Caco-2 (cell line): ENCODE measurements at regions not wholly inside any gene's neighbourhood (a gene's known extent, or its start where the extent isn't known, plus 50 kb on each side); places are given as distances from the start of the nearest gene placed in this dataset.

Source experiments
- BruUV-seq: library from RNA; stranded (reverse); fragments of 400-500 nt; replicated peaks from 2 replicates; lab custom pipeline; 2021; lab: Mats Ljungman, UMichigan
- CTCF ChIA-PET: fragments of 300-600 bp; sonication (Branson Sonifier 250); formaldehyde crosslinking; loops from one replicate; lab custom pipeline; 2022; ENCODE audit warnings: antibody characterized with exemption; lab: Charles Lee
- POLR2A ChIA-PET: fragments of 300-600 bp; sonication (Branson Sonifier 250); formaldehyde crosslinking; loops from one replicate; lab custom pipeline; 2022; ENCODE audit warnings: antibody characterized with exemption; lab: Charles Lee
- DNase-seq, 2 experiments: peaks; one replicate each; pipeline versions ENCODE4 v3.0.0 to v3.0.0-alpha.2; 2020 to 2022
- H3K27me3 ChIP-seq: replicated peaks from 2 replicates; pipeline ENCODE4 v1.6.0; 2011; ENCODE audit warnings: low read length; ENCODE audit not compliant: control insufficient read depth, insufficient read depth
- H3K36me3 ChIP-seq: 2 replicates; pipeline ENCODE4 v1.5.1; 2011; ENCODE audit warnings: low read length; ENCODE audit not compliant: control insufficient read depth, insufficient read depth
- H3K4me1 ChIP-seq: fragments of 250-450 bp; sonication (Bioruptor Pico); 2 replicates; pipeline ENCODE4 v1.5.1; 2020; ENCODE audit warnings: mild to moderate bottlenecking
- H3K4me3 ChIP-seq: 2 replicates; pipeline ENCODE4 v1.5.1; 2011; ENCODE audit warnings: low read depth, mild to moderate bottlenecking, control low read depth, low read length
- H3K9me3 ChIP-seq: fragments of 250-450 bp; sonication (Bioruptor Pico); 2 replicates; pipeline ENCODE4 v1.5.1; 2020; ENCODE audit warnings: mild to moderate bottlenecking, moderate library complexity
- H3K27ac Mint-ChIP-seq: one replicate; pipeline ENCODE4 v1.8.0; 2022; ENCODE audit warnings: mixed read lengths; ENCODE audit not compliant: unreplicated experiment
- H3K27me3 Mint-ChIP-seq: one replicate; pipeline ENCODE4 v1.8.0; 2022; ENCODE audit warnings: mixed read lengths; ENCODE audit not compliant: insufficient read depth, unreplicated experiment
- H3K36me3 Mint-ChIP-seq: one replicate; pipeline ENCODE4 v1.8.0; 2022; ENCODE audit warnings: mild to moderate bottlenecking, mixed read lengths; ENCODE audit not compliant: insufficient read depth, unreplicated experiment
- H3K4me1 Mint-ChIP-seq: one replicate; pipeline ENCODE4 v1.8.0; 2022; ENCODE audit warnings: low read depth, mixed read lengths; ENCODE audit not compliant: unreplicated experiment
- H3K4me3 Mint-ChIP-seq: one replicate; pipeline ENCODE4 v1.8.0; 2022; ENCODE audit warnings: mild to moderate bottlenecking, moderate library complexity, mixed read lengths; ENCODE audit not compliant: unreplicated experiment
- H3K9me3 Mint-ChIP-seq: one replicate; pipeline ENCODE4 v1.8.0; 2022; ENCODE audit warnings: mixed read lengths; ENCODE audit not compliant: unreplicated experiment
- CTCF ChIP-seq, 2 experiments: fragments of 200-600 bp in 1 of 2; IDR thresholded peaks; 1 replicate in 1 of 2; 2 replicates in 1 of 2; pipeline versions ENCODE4 v1.5.1 to v1.8.0; 2011 to 2022; ENCODE audit warnings: antibody characterized with exemption in 1 of 2, control low read depth in 1 of 2, inconsistent platforms in 1 of 2, low read depth in 1 of 2, low read length in 1 of 2, mild to moderate bottlenecking in 1 of 2, moderate library complexity in 1 of 2; ENCODE audit not compliant: insufficient read depth in 1 of 2, severe bottlenecking in 1 of 2, unreplicated experiment in 1 of 2
- intact Hi-C: fragments of 100-400 bp; cut with micrococcal nuclease; formaldehyde crosslinking; loops from one replicate; pipeline ENCODE4 v1.10.0; 2022; ENCODE audit not compliant: unreplicated experiment

DNA sequence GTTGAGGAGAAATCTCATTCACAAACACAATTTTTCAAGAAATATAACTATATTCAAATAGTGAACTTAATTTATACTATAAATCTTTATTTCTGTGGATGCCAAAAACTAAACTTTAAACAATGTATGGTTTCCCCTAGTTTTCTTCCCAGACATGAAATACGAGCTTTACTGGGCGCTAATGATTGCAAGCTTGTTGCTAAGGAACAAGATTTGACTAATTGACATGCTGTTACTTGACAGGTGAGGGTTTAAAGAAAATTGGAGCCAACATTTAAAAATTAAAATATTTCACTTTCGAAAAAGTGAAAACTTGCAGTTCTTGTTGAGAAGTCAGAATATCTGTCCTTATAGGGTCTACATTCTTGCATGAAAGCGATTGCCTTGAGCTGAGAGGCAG is 381.0 kb downstream of the MEIS1 start:
- POLR2A ChIA-PET = no interaction called here
- Mint-ChIP-seq H3K36me3 (no peaks in the 10 kb centered on the region), H3K4me1 (no peaks in the 10 kb centered on the region), H3K27me3 (no peaks in the 10 kb centered on the region), H3K4me3 (no peak overlapping the region), H3K27ac (no peak overlapping the region), H3K9me3 (peaks cover 30% of the 10 kb centered on the region)
- intact Hi-C loops = no loop called here
- Histone ChIP-seq H3K4me1 (no peaks in the 10 kb centered on the region), H3K9me3 (no peaks in the 10 kb centered on the region; the same call in 1 of the 2 replicates), H3K4me3 (no peak overlapping the region), H3K36me3 (no peaks in the 10 kb centered on the region), H3K27me3 (no peaks in the 10 kb centered on the region)
- TF ChIP-seq CTCF (IDR thresholded peaks at IDR 0.05; ENCODE audit: insufficient read depth in 1 of 2, low read depth in 1 of 2, low read length in 1 of 2, severe bottlenecking in 1 of 2, unreplicated experiment in 1 of 2) = no peak
- CTCF ChIA-PET = no interaction called here
- no peak for DNase-seq
- no TSS peak for BruUV-seq

GRCh38 chr2:66821168-66821567 is 386.2 kb downstream of the MEIS1 start:
- no peaks in the 10 kb centered on the region for H3K27me3 ChIP-seq
- TF ChIP-seq CTCF (IDR thresholded peaks at IDR 0.05; ENCODE audit: insufficient read depth in 1 of 2, low read depth in 1 of 2, low read length in 1 of 2, severe bottlenecking in 1 of 2, unreplicated experiment in 1 of 2) = no peak
- H3K4me1 ChIP-seq = no peaks in the 10 kb centered on the region
- H3K4me3 Mint-ChIP-seq = no peak overlapping the region
- no peak overlapping the region for H3K4me3 ChIP-seq
- H3K36me3 Mint-ChIP-seq = no peaks in the 10 kb centered on the region
- POLR2A ChIA-PET = no interaction called here
- no peaks in the 10 kb centered on the region for H3K4me1 Mint-ChIP-seq
- no peak overlapping the region for H3K27ac Mint-ChIP-seq
- peaks cover 30% of the 10 kb centered on the region for H3K9me3 Mint-ChIP-seq
- intact Hi-C loops = no loop called here
- H3K27me3 Mint-ChIP-seq = no peaks in the 10 kb centered on the region
- BruUV-seq = no TSS peak
- H3K36me3 ChIP-seq = no peaks in the 10 kb centered on the region
- no peaks in the 10 kb centered on the region; the same call in 1 of the 2 replicates for H3K9me3 ChIP-seq
- CTCF ChIA-PET = interaction anchor here (0.6 kb wide), 1 partner anchor 16 kb away, joined by 3 read pairs; no protein-coding TSS in a partner anchor
- no peak for DNase-seq

DNA sequence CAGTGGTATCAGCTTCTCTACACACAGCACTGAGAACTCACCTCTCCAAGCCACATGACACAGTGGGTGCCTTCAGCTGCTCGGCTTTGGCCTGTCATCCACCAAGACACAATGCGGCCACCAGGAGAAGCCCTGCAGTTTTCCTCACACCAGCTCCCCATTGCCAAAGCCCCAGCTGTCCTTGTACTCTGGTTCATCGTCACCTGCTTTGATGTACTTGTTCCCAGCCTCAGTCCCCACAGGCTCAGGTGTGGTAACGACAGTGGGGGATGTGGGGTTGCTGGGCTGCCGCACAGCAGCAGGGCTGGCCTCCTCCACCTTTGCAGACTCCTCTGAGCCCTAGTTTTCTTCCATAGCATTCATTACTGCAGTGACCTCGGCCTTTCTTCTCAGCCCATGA is 387.3 kb downstream of the MEIS1 start:
- Mint-ChIP-seq H3K36me3 (no peaks in the 10 kb centered on the region), H3K27me3 (no peaks in the 10 kb centered on the region), H3K9me3 (peaks cover 23% of the 10 kb centered on the region), H3K27ac (no peak overlapping the region), H3K4me1 (no peaks in the 10 kb centered on the region), H3K4me3 (no peak overlapping the region)
- no peak overlapping the region for H3K4me3 ChIP-seq
- DNase-seq = no peak
- intact Hi-C loops = no loop called here
- no TSS peak for BruUV-seq
- H3K4me1 ChIP-seq = peaks cover 5% of the 10 kb centered on the region; the same call in 1 of the 2 replicates
- no peaks in the 10 kb centered on the region for H3K27me3 ChIP-seq
- ChIA-PET CTCF (no interaction called here), POLR2A (no interaction called here)
- H3K36me3 ChIP-seq = no peaks in the 10 kb centered on the region
- no peaks in the 10 kb centered on the region; the same call in 1 of the 2 replicates for H3K9me3 ChIP-seq
- TF ChIP-seq CTCF (IDR thresholded peaks at IDR 0.05; ENCODE audit: insufficient read depth in 1 of 2, low read depth in 1 of 2, low read length in 1 of 2, severe bottlenecking in 1 of 2, unreplicated experiment in 1 of 2) = no peak
